ENCODE measurements at regions not wholly inside any gene's neighbourhood (a gene's known extent, or its start where the extent isn't known, plus 50 kb on each side); places are given as distances from the start of the nearest gene placed in this dataset.

- peaks cover 0 to 5% (median 0%) of the 10 kb centered on the region in 3 donors for H3K27me3 ChIP-seq
- 53 to 54% methylated on average over 14 of the region's 14 CpGs for whole genome bisulfite sequencing, 2 donors
- TF ChIP-seq EP300 (IDR thresholded peaks at IDR 0.05) (no peak), POLR2AphosphoS5 (IDR thresholded peaks at IDR 0.05) (peak in 1 of 4 donors; percentile 8), POLR2A (IDR thresholded peaks at IDR 0.05) (no peak), CTCF (IDR thresholded peaks at IDR 0.05) (no peak)
- peaks cover 0 to 9% (median 2%) of the 10 kb centered on the region in 4 donors for H3K4me1 ChIP-seq
- H3K36me3 ChIP-seq, result no peaks in the 10 kb centered on the region
- no peaks in the 10 kb centered on the region for H3K9me3 ChIP-seq
- peak overlapping the region in 1 of 4 donors; percentile 50 for H3K27ac ChIP-seq
- DNase-seq, result no peak
- intact Hi-C loops (cut with DNase I), result no loop called here
- no peak overlapping the region for H3K4me3 ChIP-seq
Observed at GRCh38 chr9:108783731-108784495, 71.9 kb downstream of the ACTL7B start.

- Histone ChIP-seq H3K4me3 (no peak overlapping the region), H3K36me3 (no peaks in the 10 kb centered on the region), H3K27me3 (peaks cover 0 to 9% (median 0%) of the 10 kb centered on the region in 3 donors), H3K4me1 (peaks cover 0 to 9% (median 2%) of the 10 kb centered on the region in 4 donors), H3K27ac (peak overlapping the region in 1 of 4 donors; percentile 50), H3K9me3 (no peaks in the 10 kb centered on the region)
- 50 to 85% methylated on average over 6 of the region's 6 CpGs for WGBS, 2 donors
- DNase-seq, result no peak
- TF ChIP-seq EP300 (IDR thresholded peaks at IDR 0.05) (no peak), POLR2AphosphoS5 (IDR thresholded peaks at IDR 0.05) (no peak), CTCF (IDR thresholded peaks at IDR 0.05) (no peak), POLR2A (IDR thresholded peaks at IDR 0.05) (no peak)
- intact Hi-C loops (cut with DNase I), result no loop called here
Observed at GRCh38 chr9:108783326-108783725, 72.5 kb downstream of the ACTL7B start.

- no peak for DNase-seq
- Histone ChIP-seq H3K27me3 (peaks cover 0 to 9% (median 0%) of the 10 kb centered on the region in 3 donors), H3K36me3 (no peaks in the 10 kb centered on the region), H3K9me3 (no peaks in the 10 kb centered on the region), H3K4me1 (peaks cover 0 to 9% (median 2%) of the 10 kb centered on the region in 4 donors), H3K27ac (no peak overlapping the region), H3K4me3 (no peak overlapping the region)
- 7 to 37% methylated on average over 11 of the region's 11 CpGs for WGBS, 2 donors
- intact Hi-C loops (cut with DNase I), result no loop called here
- no peak for TF ChIP-seq CTCF (IDR thresholded peaks at IDR 0.05)
- TF ChIP-seq POLR2A (IDR thresholded peaks at IDR 0.05), result no peak
- no peak for TF ChIP-seq EP300 (IDR thresholded peaks at IDR 0.05)
- no peak for TF ChIP-seq POLR2AphosphoS5 (IDR thresholded peaks at IDR 0.05)
Observed at GRCh38 chr9:108780942-108781734, 74.6 kb downstream of the ACTL7B start.

- Histone ChIP-seq H3K36me3 (no peaks in the 10 kb centered on the region), H3K27ac (peak overlapping the region in 2 of 4 donors; percentile 6 to 40), H3K9me3 (no peaks in the 10 kb centered on the region), H3K4me1 (peaks cover 0 to 9% (median 2%) of the 10 kb centered on the region in 4 donors), H3K4me3 (no peak overlapping the region), H3K27me3 (peaks cover 0 to 9% (median 0%) of the 10 kb centered on the region in 3 donors)
- WGBS, 2 donors, result 78 to 89% methylated on average over 10 of the region's 10 CpGs
- TF ChIP-seq POLR2AphosphoS5 (IDR thresholded peaks at IDR 0.05), result no peak
- DNase-seq, result no peak
- intact Hi-C loops (cut with DNase I), result no loop called here
Observed at GRCh38 chr9:108779551-108780325, 76.0 kb downstream of the ACTL7B start.
